Peyer's patch (tissue), 4 donors: ENCODE measurements at regions not wholly inside any gene's neighbourhood (a gene's known extent, or its start where the extent isn't known, plus 50 kb on each side); places are given as distances from the start of the nearest gene placed in this dataset.

Source experiments
- CTCF ChIP-seq, 6 experiments: fragments of 450-650 bp in 4 of 6; fragments of 200-600 bp in 2 of 6; sonication (generic) in 1 of 6; IDR thresholded peaks; one replicate each; pipeline ENCODE4 v1.5.1; 2017 to 2019; ENCODE audit warnings: antibody characterized with exemption in 6 of 6, mild to moderate bottlenecking in 3 of 6, moderate library complexity in 1 of 6
- POLR2A ChIP-seq, 2 donors: fragments of 450-650 bp; IDR thresholded peaks; one replicate each; pipeline ENCODE4 v1.5.1; 2017; ENCODE audit warnings: antibody characterized with exemption in 2 of 2, mild to moderate bottlenecking in 2 of 2, moderate library complexity in 2 of 2

GRCh38 chr1:60274422-60275290 lies 201.1 kb upstream of the C1orf87 start:
- TF ChIP-seq POLR2A (IDR thresholded peaks at IDR 0.05) (no peak), CTCF (IDR thresholded peaks at IDR 0.05) (no peak)
